NCI-H1930 (cell line): ENCODE measurements at regions not wholly inside any gene's neighbourhood (a gene's known extent, or its start where the extent isn't known, plus 50 kb on each side); places are given as distances from the start of the nearest gene placed in this dataset.

ENCODE experiments used
- DNase-seq, 2 experiments: peaks; one replicate each; lab custom pipeline; 2025; lab: John Stamatoyannopoulos, UW

DNA sequence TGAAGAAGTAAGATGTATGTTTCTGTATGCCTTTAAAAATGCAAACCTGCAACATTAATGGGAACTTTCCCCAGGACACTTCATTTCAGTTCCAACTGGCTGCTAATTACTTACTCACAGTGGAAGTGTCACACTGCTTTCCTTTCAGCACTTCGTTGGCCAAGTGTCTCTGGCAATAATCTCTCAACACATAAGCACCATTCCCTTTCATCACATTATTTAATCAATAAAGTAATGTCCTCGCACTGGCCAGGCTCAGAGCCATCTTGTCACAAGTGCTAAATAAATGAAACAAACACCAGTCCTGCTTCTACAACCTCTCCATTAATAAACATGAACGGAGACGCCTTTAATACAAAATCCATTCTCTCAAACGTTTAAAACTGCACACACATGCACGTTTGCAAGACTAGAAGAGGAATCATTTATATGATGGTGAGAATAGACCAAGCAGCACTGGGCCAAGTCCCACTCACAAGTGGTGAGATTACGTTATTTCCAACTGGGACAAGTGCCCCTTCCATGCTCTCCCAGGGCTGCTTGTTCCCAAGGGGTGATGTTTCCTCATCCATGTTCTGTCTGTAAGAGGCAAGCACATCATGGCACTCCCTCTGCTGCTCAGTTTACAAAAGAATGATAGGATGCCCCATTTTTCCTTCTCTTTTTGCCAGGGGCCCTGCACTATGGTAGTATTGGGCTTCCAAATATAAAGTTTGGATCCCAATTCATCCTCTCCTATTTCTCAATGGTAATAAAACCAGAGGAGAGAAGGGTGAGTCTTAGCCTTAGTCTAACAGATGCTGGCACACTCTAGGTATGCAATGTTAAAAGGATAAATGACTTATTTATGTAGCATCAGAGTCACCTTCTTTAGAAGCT lies 56.8 kb upstream of the ETAA1 start:
- DNase-seq, result no peak

DNA sequence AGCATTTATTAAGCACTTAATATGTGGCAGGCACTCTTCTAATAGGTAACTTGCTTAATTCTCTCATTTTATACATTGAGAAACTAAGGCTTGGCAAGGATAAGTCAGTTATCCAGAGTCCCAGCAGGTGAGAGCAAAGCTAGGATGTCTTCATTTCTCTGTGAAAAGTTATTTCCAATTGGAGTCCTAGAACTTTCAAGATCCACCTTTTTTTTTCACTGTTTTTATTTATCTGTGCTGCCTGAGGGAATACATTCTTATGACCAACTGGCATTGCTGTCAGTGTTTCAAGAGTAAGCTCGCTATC lies 56.2 kb upstream of the ETAA1 start:
- DNase-seq, result no peak

DNA sequence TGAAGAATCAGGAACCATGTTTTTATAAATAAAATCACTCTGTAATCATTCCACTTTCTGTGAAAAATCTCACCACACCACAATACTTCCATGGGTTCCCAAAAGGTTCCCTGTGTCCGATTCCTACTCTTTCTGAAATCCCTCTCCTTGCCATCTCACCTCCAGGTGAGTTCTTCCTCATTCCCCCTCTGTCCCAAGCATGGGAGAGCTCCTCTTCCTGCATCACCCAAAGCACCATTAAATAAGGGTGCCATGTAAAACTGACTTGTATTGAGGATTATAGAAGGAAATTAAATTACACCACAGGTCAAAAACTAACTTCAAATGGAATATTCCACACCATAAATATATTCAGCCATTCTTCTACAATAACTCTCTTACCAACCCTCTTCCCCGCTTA lies 55.8 kb upstream of the ETAA1 start:
- DNase-seq, result no peak

- DNase-seq, result no peak
Measured at GRCh38 chr2:67342394-67342793, 54.7 kb upstream of the ETAA1 start.

GRCh38 chr2:67346718-67347407 lies 50.3 kb upstream of the ETAA1 start:
- no peak for DNase-seq
